GM21447 (cell line): ENCODE measurements at regions not wholly inside any gene's neighbourhood (a gene's known extent, or its start where the extent isn't known, plus 50 kb on each side); places are given as distances from the start of the nearest gene placed in this dataset.

Experiments used
- ATAC-seq: cut with Tn5 transposase; IDR thresholded peaks from one replicate; pipeline ENCODE4 v1.9.1; 2021; ENCODE audit not compliant: unreplicated experiment

GRCh38 chr20:4070323-4071177 lies 55.2 kb upstream of the RNF24 start:
- ATAC-seq = no peak

- ATAC-seq = no peak
These were observed 54.4 kb upstream of the RNF24 start for GRCh38 chr20:4069751-4070150.

GRCh38 chr20:4068708-4069107 lies 53.4 kb upstream of the RNF24 start:
- ATAC-seq = no peak

GRCh38 chr20:4067600-4068261 lies 52.4 kb upstream of the RNF24 start:
- ATAC-seq = no peak

- ATAC-seq = no peak
These were observed 51.2 kb upstream of the RNF24 start for GRCh38 chr20:4066551-4066950.

GRCh38 chr20:4065391-4065844 lies 50.1 kb upstream of the RNF24 start:
- ATAC-seq = no peak
